IMR-90 (cell line): ENCODE measurements at regions not wholly inside any gene's neighbourhood (a gene's known extent, or its start where the extent isn't known, plus 50 kb on each side); places are given as distances from the start of the nearest gene placed in this dataset.

Source experiments
- ATAC-seq: fragments of 200-7000 bp; cut with Tn5 transposase; 2 replicates; pipeline ENCODE4 v1.9.1; 2020; ENCODE audit warnings: low read depth, mild to moderate bottlenecking, moderate library complexity
- BruUV-seq: library from RNA; stranded (reverse); fragments of 400-500 nt; replicated peaks from 2 replicates; lab custom pipeline; 2021; lab: Mats Ljungman, UMichigan
- CTCF ChIA-PET: fragments of 300-600 bp; formaldehyde crosslinking; extraction: SDS; loops from one replicate; lab custom pipeline; 2021; ENCODE audit warnings: antibody characterized with exemption; lab: Yijun Ruan, JAX
- POLR2A ChIA-PET: fragments of 300-600 bp; sonication (Branson Sonifier 250); formaldehyde crosslinking; loops from one replicate; lab custom pipeline; 2022; ENCODE audit warnings: antibody characterized with exemption; ENCODE audit not compliant: unreplicated experiment; lab: Charles Lee
- DNase-seq: peaks from one replicate; pipeline ENCODE4 v3.0.0; 2013
- H2AFZ ChIP-seq: replicated peaks from 2 replicates; pipeline ENCODE3; 2013; ENCODE audit warnings: low read length, mild to moderate bottlenecking; ENCODE audit not compliant: poor library complexity
- H2AK5ac ChIP-seq: 2 replicates; pipeline ENCODE4 v1.6.1; 2013; ENCODE audit warnings: low read depth, low read length, inconsistent platforms
- H2AK9ac ChIP-seq: replicated peaks from 2 replicates; pipeline ENCODE3; 2013; ENCODE audit warnings: mild to moderate bottlenecking, low read depth, low read length, moderate library complexity; ENCODE audit not compliant: poor library complexity
- H2BK120ac ChIP-seq: 2 replicates; pipeline ENCODE4 v1.6.1; 2013; ENCODE audit warnings: low read depth, low read length, inconsistent platforms
- H2BK15ac ChIP-seq: 3 replicates; pipeline ENCODE4 v1.6.1; 2013; ENCODE audit warnings: low read depth, low read length, inconsistent platforms
- H2BK20ac ChIP-seq: 2 replicates; pipeline ENCODE4 v1.6.1; 2013; ENCODE audit warnings: low read depth, mild to moderate bottlenecking, inconsistent platforms, low read length, moderate library complexity
- H2BK5ac ChIP-seq: 2 replicates; pipeline ENCODE4 v1.6.1; 2013; ENCODE audit warnings: mild to moderate bottlenecking, low read depth, low read length, inconsistent platforms; ENCODE audit not compliant: poor library complexity, severe bottlenecking
- H3K14ac ChIP-seq: replicated peaks from 2 replicates; pipeline ENCODE4 v1.6.1; 2013; ENCODE audit warnings: low read depth, low read length, inconsistent platforms
- H3K18ac ChIP-seq: 2 replicates; pipeline ENCODE4 v1.6.1; 2013; ENCODE audit warnings: low read depth, low read length, control low read depth
- H3K23ac ChIP-seq: 2 replicates; pipeline ENCODE4 v1.6.1; 2013; ENCODE audit warnings: low read depth, low read length, inconsistent platforms
- H3K27ac ChIP-seq: 2 replicates; pipeline ENCODE4 v1.5.1; 2013; ENCODE audit warnings: mild to moderate bottlenecking, control low read depth, low read length; ENCODE audit not compliant: insufficient read depth
- H3K27me3 ChIP-seq: 2 replicates; pipeline ENCODE4 v1.6.1; 2013; ENCODE audit warnings: low read length; ENCODE audit not compliant: control insufficient read depth, insufficient read depth
- H3K36me3 ChIP-seq: 2 replicates; pipeline ENCODE4 v1.6.1; 2013; ENCODE audit warnings: low read length, mixed read lengths; ENCODE audit not compliant: control insufficient read depth, insufficient read depth
- H3K4ac ChIP-seq: 2 replicates; pipeline ENCODE4 v1.6.1; 2013; ENCODE audit warnings: low read depth, low read length, inconsistent platforms
- H3K4me1 ChIP-seq: 2 replicates; pipeline ENCODE4 v1.6.1; 2013; ENCODE audit warnings: low read length, mixed read lengths; ENCODE audit not compliant: control insufficient read depth, insufficient read depth
- H3K4me2 ChIP-seq: 2 replicates; pipeline ENCODE4 v1.6.1; 2013; ENCODE audit warnings: low read depth, mild to moderate bottlenecking, control low read depth, low read length, moderate library complexity
- H3K4me3 ChIP-seq: 2 replicates; pipeline ENCODE4 v1.5.1; 2013; ENCODE audit warnings: low read depth, mild to moderate bottlenecking, control low read depth, low read length, moderate library complexity; ENCODE audit not compliant: insufficient read depth
- H3K56ac ChIP-seq: 2 replicates; pipeline ENCODE4 v1.6.1; 2013; ENCODE audit warnings: low read length, inconsistent platforms; ENCODE audit not compliant: insufficient read depth; ENCODE audit errors: extremely low read depth
- H3K79me1 ChIP-seq, 2 experiments: 2 replicates each; pipeline ENCODE4 v1.6.1; 2013; ENCODE audit warnings: low read length in 2 of 2, inconsistent platforms in 1 of 2, low read depth in 1 of 2
- H3K9ac ChIP-seq: 2 replicates; pipeline ENCODE4 v1.6.1; 2013; ENCODE audit warnings: low read depth, low read length, control low read depth
- H3K9me1 ChIP-seq: 2 replicates; pipeline ENCODE4 v1.6.1; 2013; ENCODE audit warnings: low read length, inconsistent platforms; ENCODE audit not compliant: insufficient read depth
- H3K9me3 ChIP-seq: 2 replicates; pipeline ENCODE4 v1.6.1; 2013; ENCODE audit warnings: low read length; ENCODE audit not compliant: control insufficient read depth, insufficient read depth
- H4K20me1 ChIP-seq: 2 replicates; pipeline ENCODE4 v1.6.1; 2013; ENCODE audit warnings: low read length, inconsistent platforms; ENCODE audit not compliant: insufficient read depth
- H4K5ac ChIP-seq: 2 replicates; pipeline ENCODE4 v1.6.1; 2013; ENCODE audit warnings: mild to moderate bottlenecking, low read depth, low read length, control low read depth
- H4K8ac ChIP-seq, 2 experiments: 2 replicates each; pipeline ENCODE4 v1.6.1; 2013; ENCODE audit warnings: low read depth in 2 of 2, low read length in 2 of 2, control low read depth in 1 of 2, inconsistent platforms in 1 of 2
- H4K91ac ChIP-seq: 2 replicates; pipeline ENCODE4 v1.6.1; 2013; ENCODE audit warnings: low read depth, low read length, inconsistent platforms; ENCODE audit not compliant: insufficient read depth
- BHLHE40 ChIP-seq: fragments of 150-350 bp; IDR thresholded peaks from 2 replicates; pipeline ENCODE4 v1.6.1; 2016; ENCODE audit warnings: mild to moderate bottlenecking, low read depth, low read length
- CEBPB ChIP-seq: IDR thresholded peaks from 2 replicates; pipeline ENCODE4 v1.6.1; 2012; ENCODE audit warnings: low read depth, low read length, improper control_type of control experiment
- CHD1 ChIP-seq: IDR thresholded peaks from 2 replicates; pipeline ENCODE4 v1.6.1; 2012; ENCODE audit warnings: low read depth, low read length, improper control_type of control experiment
- FOS ChIP-seq: fragments of 150-350 bp; IDR thresholded peaks from 2 replicates; pipeline ENCODE4 v1.6.1; 2016; ENCODE audit warnings: low read depth, low read length
- MAFK ChIP-seq: IDR thresholded peaks from 2 replicates; pipeline ENCODE4 v1.6.1; 2012; ENCODE audit warnings: low read depth, low read length, improper control_type of control experiment
- MAZ ChIP-seq: IDR thresholded peaks from 2 replicates; pipeline ENCODE4 v1.6.1; 2012; ENCODE audit warnings: low read depth, mild to moderate bottlenecking, low read length, improper control_type of control experiment, moderate library complexity, borderline replicate concordance
- NFE2L2 ChIP-seq: fragments of 150-350 bp; IDR thresholded peaks from 2 replicates; pipeline ENCODE4 v1.6.1; 2016; ENCODE audit warnings: low read depth, mild to moderate bottlenecking, low read length
- RAD21 ChIP-seq: IDR thresholded peaks from 2 replicates; pipeline ENCODE4 v1.6.1; 2012; ENCODE audit warnings: low read length, improper control_type of control experiment
- SMC3 ChIP-seq: fragments of 150-350 bp; IDR thresholded peaks from 2 replicates; pipeline ENCODE4 v1.6.1; 2016; ENCODE audit warnings: low read depth, mild to moderate bottlenecking, antibody characterized with exemption, low read length, moderate library complexity
- dilution Hi-C: fragments of 300-500 bp; cut with HindIII; formaldehyde crosslinking; loops from one replicate; pipeline ENCODE4 v1.14.3; 2018; ENCODE audit warnings: low sequenced_read_pairs; ENCODE audit not compliant: unreplicated experiment
- in situ Hi-C: fragments of 300-500 bp; cut with MboI; formaldehyde crosslinking; loops from 3 replicates; pipeline ENCODE4 v1.14.3; 2019; ENCODE audit warnings: low sequenced_read_pairs, inconsistent platforms, mixed read lengths
- intact Hi-C: fragments of 100-400 bp; cut with micrococcal nuclease; formaldehyde crosslinking; loops from 2 replicates; pipeline ENCODE4 v1.10.0; 2022
- TF ChIP-seq, protein P1 (sequence below): conservative IDR thresholded peaks from 2 replicates; pipeline ENCODE4 v1.5.1; 2012; ENCODE audit warnings: mild to moderate bottlenecking, low read depth, low read length, improper control_type of control experiment

DNA sequence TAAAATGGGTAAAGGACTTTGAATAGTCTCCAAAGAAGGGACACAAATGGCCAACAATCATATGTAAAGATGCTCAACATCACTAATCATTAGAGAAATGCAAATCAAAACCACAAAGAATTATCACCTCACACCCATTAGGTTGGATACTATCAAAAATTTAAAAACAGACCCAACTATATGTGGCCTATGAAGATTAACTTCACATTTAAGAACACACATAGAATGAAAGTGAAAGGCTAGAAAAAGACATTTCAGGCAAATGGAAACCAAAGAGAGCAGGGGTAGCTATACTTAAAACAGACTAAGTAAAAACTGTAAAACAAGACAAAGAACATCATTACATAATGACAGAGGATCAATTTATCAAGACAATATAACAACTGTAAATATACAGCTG lies 53.5 kb upstream of the ASPRV1 start:
- Histone ChIP-seq H2BK120ac (no peak overlapping the region), H3K9me1 (no peaks in the 10 kb centered on the region; the same call in 1 of the 2 replicates), H2AK9ac (no peak overlapping the region), H2BK20ac (no peak overlapping the region), H3K9me3 (no peaks in the 10 kb centered on the region), H3K9ac (no peak overlapping the region), H2BK5ac (no peak overlapping the region), H3K27me3 (no peaks in the 10 kb centered on the region), H4K5ac (no peak overlapping the region), H3K56ac (no peak overlapping the region), H3K14ac (no peak overlapping the region), H3K23ac (no peak overlapping the region), H4K20me1 (no peaks in the 10 kb centered on the region), H2AK5ac (no peak overlapping the region), H3K18ac (no peak overlapping the region), H3K4ac (no peak overlapping the region), H3K27ac (no peak overlapping the region), H2BK15ac (no peak overlapping the region), H3K36me3 (no peaks in the 10 kb centered on the region), H2AFZ (no peak overlapping the region), H3K4me2 (no peak overlapping the region), H3K79me1 (no peaks in the 10 kb centered on the region), H3K4me1 (no peaks in the 10 kb centered on the region), H3K4me3 (no peak overlapping the region), H4K8ac (no peak overlapping the region), H4K91ac (no peak overlapping the region)
- ChIA-PET POLR2A (no interaction called here), CTCF (no interaction called here)
- BruUV-seq = no TSS peak
- in situ Hi-C loops = no loop called here
- dilution Hi-C loops = no loop called here
- intact Hi-C loops = no loop called here
- no peak for ATAC-seq
- no peak for DNase-seq
- TF ChIP-seq MAZ (no peak), MAFK (no peak), FOS (no peak), NFE2L2 (no peak), CHD1 (no peak), SMC3 (no peak), RAD21 (no peak), CEBPB (no peak), BHLHE40 (no peak)
- TF ChIP-seq, protein P1, sequence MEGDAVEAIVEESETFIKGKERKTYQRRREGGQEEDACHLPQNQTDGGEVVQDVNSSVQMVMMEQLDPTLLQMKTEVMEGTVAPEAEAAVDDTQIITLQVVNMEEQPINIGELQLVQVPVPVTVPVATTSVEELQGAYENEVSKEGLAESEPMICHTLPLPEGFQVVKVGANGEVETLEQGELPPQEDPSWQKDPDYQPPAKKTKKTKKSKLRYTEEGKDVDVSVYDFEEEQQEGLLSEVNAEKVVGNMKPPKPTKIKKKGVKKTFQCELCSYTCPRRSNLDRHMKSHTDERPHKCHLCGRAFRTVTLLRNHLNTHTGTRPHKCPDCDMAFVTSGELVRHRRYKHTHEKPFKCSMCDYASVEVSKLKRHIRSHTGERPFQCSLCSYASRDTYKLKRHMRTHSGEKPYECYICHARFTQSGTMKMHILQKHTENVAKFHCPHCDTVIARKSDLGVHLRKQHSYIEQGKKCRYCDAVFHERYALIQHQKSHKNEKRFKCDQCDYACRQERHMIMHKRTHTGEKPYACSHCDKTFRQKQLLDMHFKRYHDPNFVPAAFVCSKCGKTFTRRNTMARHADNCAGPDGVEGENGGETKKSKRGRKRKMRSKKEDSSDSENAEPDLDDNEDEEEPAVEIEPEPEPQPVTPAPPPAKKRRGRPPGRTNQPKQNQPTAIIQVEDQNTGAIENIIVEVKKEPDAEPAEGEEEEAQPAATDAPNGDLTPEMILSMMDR = no peak
